CD1c-positive myeloid dendritic cell (primary cell): ENCODE measurements at regions not wholly inside any gene's neighbourhood (a gene's known extent, or its start where the extent isn't known, plus 50 kb on each side); places are given as distances from the start of the nearest gene placed in this dataset.

ENCODE experiments used
- DNase-seq: peaks from one replicate; pipeline ENCODE4 v3.0.0-alpha.2; 2016; ENCODE audit errors: extremely low spot score

GRCh38 chr4:180566492-180566891 lies 1676.7 kb upstream of the TENM3 start:
- DNase-seq = no peak

- no peak for DNase-seq
Observed at GRCh38 chr4:180567080-180567479, 1676.1 kb upstream of the TENM3 start.

DNA sequence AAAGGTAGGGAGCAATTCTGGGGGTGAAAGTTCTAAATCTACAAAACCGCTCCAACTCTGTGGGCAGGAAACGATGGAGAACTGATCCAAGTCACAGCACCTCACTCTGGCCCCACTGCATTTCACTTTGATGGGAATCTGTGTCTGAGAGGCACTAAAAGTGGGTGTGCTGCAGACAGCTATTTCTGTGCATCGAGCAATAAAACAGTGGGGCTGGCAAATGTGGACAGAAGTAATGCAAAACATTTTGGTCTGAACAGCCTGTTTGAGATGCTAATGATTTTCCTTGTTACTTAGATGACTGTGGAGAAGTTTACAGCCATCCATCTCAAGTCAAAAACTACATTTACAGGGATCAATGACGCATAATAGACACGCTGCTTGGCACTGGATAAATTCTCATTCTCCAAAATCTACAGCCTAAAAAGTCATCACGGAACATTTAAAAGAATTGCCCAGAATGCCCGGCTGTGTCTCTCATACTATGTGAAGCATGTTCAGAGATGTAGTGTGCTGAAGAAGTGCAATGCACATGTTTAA lies 1671.6 kb upstream of the TENM3 start:
- DNase-seq = no peak

DNA sequence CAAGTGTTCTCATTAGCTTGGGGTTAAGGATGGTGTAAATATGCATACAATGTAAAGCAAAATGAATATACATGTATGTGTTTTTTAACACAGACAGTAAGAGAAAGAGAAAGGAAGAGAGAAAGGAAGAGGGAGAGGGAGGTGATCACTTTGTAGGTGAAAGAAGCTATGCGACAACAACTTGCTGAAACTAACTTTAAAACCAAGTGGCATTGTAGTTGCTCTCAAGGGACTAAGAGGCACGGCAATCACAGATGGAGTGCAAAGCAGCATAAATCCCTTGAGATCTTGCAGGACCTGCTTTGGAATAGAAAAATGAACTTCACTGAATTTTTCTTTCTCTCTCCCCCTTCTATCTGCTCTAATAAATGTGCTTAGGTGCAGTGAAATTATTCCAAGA lies 1665.0 kb upstream of the TENM3 start:
- DNase-seq = no peak

- no peak for DNase-seq
Observed at GRCh38 chr4:180581061-180581460, 1662.1 kb upstream of the TENM3 start.

GRCh38 chr4:180587379-180587778 lies 1655.8 kb upstream of the TENM3 start:
- DNase-seq = no peak

GRCh38 chr4:180589575-180589974 lies 1653.6 kb upstream of the TENM3 start:
- no peak for DNase-seq

DNA sequence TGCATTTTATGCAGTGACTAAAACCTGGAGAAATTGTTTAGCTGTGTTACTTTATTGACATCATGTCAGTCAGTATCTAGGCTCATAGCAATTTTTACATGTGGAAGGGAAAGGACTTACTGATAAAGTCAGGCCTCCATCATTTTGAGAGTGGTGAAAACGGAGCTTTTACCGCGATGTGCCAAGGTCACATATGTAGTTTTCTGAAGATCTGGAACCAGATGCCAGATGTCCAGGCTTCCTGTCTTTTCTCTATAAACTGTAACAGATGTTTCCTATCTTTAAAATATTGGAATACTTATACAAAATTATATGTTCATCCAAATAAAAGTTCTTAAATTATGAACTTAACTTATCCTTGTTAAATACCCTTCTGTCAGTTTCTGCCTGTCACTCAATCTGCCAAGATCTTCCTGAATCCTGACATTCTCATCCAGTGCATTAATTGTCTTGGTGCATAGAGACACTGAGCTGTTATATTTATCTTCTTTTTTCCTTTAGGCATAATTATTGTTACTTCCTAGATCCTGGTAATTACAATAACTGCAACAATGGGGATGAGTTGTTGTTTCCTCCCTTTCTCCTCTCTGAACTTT lies 1646.2 kb upstream of the TENM3 start:
- DNase-seq = no peak

DNA sequence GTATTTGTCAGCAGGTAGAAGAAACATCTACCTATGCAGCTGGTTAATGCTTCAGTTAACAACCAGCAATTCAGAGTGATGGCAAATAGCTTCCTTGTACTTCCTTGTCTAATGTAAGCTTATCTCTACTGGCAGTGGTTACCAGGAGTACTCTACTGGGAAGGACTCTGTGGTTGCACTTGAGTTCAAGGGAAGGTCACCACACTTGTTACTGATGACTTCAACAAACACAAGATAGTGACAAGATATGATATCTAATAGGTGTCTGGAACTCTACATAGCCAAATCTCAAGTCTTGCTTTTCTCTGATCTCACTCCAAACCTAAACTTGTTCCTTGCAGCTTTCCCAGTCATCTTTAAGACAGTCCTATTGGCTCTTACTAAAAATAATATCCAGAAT lies 1644.9 kb upstream of the TENM3 start:
- no peak for DNase-seq

DNA sequence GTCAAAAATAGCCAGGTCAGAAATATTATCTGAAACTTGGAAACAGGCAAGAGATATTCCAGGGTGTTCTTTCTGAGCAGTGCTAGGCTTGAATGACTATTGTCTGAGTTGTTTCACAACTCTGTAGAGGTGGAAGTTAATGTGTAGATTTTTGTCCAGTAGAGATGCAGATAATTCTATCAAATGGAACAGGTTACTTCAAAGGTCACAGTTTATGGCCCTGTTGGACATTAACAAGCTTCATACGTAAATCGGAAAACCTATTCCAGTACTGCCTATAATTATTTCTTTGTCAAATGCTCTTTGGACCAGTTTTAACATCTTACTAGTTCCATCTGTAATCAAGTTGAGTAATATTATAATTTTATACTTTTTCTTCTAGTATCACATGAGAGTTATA lies 1639.4 kb upstream of the TENM3 start:
- no peak for DNase-seq

GRCh38 chr4:180610324-180610723 lies 1632.9 kb upstream of the TENM3 start:
- DNase-seq = no peak

DNA sequence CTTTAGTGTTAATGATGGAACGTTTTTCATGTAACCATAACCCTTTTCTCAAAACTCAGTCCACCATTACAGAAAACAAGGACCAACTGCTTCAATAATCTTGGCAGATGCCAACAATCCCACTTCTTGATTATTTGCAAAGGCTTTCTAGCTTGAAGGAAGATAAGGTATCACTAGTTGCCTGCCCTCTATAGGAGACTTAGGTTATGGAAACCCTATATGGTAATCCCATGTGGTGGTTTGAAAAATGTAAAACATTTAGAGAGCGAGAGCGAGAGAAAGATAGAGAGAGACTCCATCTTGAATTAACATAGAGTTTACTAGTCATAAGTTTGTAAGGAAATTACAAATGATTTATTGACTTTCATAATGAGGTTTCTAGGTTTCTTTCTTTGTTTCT lies 1627.5 kb upstream of the TENM3 start:
- no peak for DNase-seq

- DNase-seq = no peak
Observed at GRCh38 chr4:180617196-180617595, 1626.0 kb upstream of the TENM3 start.

GRCh38 chr4:180618396-180618795 lies 1624.8 kb upstream of the TENM3 start:
- no peak for DNase-seq

GRCh38 chr4:180619440-180619839 lies 1623.8 kb upstream of the TENM3 start:
- no peak for DNase-seq

DNA sequence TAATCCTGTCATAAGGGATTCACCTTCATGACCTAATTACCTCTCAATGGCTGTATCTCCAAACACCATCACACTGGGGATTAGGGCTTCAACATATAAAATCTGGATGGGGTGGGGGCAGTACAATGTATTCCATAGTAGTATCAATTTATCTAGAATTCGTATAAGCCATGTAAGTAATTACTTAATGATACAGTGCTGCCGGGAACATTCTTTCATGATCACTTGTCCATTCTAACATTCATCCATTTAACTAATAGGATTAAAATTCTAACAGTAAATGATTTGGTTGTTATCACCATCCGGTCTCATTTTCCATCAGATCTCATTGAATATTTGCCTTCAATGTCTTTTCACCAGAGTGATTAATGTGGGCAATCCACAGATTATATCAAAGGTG lies 1620.9 kb upstream of the TENM3 start:
- no peak for DNase-seq

DNA sequence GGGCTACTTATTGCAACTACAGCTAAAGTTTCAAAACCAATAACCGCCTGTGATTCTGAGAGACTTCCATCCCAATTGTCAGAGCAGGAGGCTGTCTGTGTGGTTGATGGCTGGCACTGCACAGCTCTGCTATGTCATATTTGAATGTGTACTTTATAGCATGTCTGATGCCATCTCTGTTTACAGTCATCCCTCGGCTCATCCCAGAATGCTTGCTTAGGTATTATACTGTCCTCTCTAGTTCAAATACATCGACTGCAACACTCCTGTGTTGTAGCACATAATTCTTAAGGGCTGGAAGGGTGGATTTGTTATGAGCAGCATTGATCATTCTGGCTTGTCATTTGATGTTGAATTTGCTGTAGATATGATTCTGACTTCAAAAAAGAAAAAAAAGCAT lies 1617.5 kb upstream of the TENM3 start:
- DNase-seq = no peak

DNA sequence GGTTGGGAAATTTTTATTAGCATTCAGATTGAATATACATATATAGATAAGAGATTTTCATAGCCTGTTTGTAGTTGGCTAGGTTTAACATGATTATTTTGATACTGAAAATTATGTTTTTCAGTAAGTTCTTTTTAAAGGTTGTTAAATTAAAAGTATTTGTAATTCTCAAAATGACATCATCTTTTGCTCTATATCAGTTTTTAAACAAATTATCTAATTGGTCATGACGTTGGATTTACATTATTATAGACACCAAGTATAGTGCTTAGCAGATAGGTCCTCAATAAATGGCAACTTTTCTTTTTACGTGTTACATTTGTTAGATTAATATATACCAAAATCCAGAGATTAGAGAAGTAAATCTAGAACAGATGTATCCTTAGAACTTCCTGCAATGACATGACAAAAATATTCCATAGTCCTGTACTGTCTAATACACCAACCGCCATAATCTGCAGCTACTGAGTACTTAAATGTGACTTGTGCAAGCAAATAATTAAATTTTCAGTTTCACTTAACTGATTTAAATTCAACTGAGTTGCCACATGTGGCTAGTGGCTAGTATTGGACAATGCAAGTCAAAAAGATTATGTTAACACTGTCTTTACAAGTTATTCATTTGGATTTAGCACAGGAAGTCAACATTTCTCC lies 1613.1 kb upstream of the TENM3 start:
- DNase-seq = no peak

DNA sequence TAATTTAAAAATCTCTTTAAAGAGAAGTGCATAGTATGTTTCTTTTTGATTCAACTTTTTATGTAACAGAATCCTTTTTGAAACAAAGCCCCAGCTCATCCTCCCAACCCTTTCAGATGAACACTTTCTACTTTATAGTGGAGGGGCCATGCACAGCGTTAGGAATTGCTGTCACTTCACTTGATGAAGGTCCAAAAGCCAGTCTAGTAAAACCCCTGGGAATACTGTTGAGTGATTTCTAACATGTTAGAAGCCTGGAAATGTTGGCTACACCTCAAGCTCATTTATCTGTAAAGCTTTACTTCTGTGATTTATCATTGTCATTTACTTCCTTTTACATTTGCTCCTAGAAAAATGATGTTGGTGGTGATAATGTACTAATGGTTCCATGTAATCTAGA lies 1608.9 kb upstream of the TENM3 start:
- DNase-seq = no peak

DNA sequence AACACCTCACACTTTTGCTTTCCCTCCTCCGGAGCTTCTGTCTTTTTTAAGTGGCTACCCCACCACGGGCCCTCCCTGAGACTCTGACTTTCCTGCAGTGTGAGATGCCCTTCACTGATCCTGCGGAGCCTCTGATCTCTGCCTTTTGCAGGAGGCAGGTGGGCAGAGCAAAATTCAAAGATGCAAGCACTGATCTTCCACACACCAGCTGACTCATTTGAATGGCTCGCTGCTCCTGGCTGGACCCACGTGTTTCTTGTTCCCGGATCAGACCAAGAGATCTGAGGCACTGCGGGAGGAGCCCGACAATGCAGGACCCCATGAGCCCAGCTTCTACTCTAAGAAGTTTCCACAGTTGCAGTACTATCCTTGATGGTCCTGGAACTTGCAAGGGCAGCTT lies 1607.9 kb upstream of the TENM3 start:
- no peak for DNase-seq

- DNase-seq = no peak
Observed at GRCh38 chr4:180636696-180637404, 1606.4 kb upstream of the TENM3 start.

GRCh38 chr4:180637616-180638015 lies 1605.6 kb upstream of the TENM3 start:
- DNase-seq = no peak

DNA sequence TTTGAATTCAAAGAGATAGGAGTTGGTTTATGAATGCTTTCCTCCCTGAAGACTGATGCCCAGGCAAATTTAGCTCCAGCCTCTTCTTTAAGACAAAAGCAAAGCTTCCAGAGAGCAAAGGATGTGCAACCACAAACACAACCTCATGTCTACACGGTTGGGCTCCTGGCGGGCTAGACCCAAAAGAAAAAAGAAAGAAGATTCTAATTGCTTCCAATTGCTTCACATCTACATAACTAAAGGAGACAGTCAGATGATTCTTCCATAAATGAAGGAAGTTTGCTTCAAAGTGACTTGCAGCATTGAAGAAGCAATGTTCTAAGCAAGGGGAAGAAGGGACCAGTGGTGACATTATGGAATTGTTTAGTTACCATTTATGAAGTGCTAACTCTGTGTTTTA lies 1603.0 kb upstream of the TENM3 start:
- DNase-seq = no peak
